Stimulated activated CD4-positive, alpha-beta T cell treated with anti-CD3 and anti-CD28 coated beads, Interleukin-12 subunit alpha, Interleukin-12 subunit beta, amount 100 ng/mL, for 48 hours (primary cell): ENCODE measurements at regions not wholly inside any gene's neighbourhood (a gene's known extent, or its start where the extent isn't known, plus 50 kb on each side); places are given as distances from the start of the nearest gene placed in this dataset.
"Not testable (repeated sequence)": the region's sequence is repeated elsewhere in the genome, so short reads cannot be mapped to it uniquely, and the experiment has no call there.

Source experiments
- DNase-seq, 3 donors: peaks; one replicate each; pipeline ENCODE4 v3.0.0-alpha.2; 2020; ENCODE audit warnings: low read depth in 2 of 3, low spot score in 1 of 3

- no peak for DNase-seq
Observed at GRCh38 chr1:82405333-82405732, 604.6 kb downstream of the ADGRL2 start.

DNA sequence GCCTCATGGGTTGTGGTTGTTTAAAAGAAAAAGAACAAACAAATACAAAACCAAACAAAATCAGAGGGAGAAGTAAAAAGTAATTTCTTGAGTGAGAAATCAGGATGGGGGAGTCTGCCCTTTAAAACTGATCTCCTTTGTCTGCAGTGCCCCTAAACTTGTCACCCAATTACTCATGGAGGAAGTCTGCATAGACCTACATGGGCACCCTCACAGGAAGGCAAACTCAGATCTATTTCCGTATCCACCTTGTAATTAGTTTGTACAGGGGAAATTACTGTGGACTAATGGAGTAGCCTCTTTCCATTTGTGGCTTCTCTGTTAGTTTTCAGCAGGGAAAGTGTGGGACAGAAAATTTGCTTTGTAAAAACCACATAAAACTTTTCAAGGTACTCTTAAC lies 600.4 kb downstream of the ADGRL2 start:
- DNase-seq, result no peak

DNA sequence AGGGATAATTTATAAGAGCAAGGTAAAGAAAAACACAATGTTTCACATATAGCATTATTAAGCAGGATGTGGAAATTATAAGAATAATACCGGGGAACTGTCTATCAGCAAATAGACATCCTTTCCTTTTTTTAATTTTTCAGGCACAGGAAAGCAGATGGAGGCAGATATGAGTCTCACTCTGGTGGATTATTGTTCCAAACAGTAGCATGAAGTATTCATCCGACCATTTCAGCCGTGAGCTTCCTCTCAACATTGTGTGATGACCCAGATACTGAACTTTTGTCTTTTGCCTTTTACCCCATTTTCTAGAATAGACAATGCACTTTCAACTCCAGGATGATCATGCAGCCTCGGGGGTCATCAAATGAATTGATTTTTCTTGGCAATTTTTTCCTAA lies 599.8 kb downstream of the ADGRL2 start:
- no peak for DNase-seq

GRCh38 chr1:82399093-82399492 lies 598.4 kb downstream of the ADGRL2 start:
- no peak for DNase-seq

DNA sequence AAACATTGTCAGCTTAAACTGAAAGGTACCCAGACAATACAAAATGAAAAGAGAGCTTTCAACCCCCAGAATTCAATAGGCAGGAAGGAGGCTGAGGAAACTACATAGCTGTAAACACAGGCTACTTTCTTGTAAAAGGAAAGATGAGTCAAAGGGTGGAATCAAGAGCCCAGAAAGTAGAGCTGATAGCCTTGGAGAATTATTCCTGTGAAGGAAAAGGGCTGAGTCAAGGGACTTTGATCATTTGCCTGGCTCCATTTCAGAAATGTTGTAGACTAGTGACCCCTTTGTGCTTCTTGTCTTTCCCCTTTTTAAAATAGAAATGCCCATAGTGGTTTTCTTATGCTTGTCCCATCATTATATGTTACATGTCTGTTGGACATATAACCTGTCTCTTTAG lies 597.6 kb downstream of the ADGRL2 start:
- DNase-seq, result no peak

DNA sequence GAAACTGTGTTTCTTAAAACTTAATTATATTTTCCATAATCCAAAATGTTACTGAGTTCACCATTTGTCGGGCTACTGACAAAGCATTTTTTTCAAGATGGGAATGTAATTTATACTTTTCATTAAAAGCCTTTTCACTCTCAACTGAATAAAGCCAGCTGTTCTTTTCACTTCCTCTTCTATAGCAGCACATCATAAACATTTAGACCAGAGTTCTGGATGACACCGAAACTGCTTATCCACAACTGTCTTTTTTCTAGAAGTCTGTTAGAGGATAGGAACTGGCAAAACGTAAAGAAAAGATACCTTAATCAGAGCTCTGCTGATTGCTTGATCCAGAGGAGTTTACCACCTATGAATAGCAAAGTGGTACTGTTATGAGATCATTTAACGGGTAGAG lies 594.7 kb downstream of the ADGRL2 start:
- DNase-seq, result no peak

DNA sequence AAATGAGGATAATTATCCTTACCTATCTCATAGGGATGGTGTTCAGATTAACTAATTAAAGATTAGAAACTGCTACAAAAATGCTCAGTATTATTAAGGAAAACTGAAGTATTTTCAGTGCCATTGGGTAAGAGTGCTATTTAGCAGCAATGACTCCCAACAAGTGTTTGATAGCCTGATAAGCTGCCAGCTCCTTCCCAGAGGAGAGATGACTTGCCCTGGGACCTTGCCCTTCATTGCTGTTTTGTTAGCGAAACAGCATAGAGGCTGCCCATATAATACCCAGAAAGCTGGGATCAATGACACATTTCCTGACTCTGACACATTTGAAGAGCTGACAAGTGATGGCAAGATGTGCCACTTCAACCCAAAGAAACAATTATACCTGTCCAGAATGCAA lies 592.2 kb downstream of the ADGRL2 start:
- DNase-seq, result no peak

DNA sequence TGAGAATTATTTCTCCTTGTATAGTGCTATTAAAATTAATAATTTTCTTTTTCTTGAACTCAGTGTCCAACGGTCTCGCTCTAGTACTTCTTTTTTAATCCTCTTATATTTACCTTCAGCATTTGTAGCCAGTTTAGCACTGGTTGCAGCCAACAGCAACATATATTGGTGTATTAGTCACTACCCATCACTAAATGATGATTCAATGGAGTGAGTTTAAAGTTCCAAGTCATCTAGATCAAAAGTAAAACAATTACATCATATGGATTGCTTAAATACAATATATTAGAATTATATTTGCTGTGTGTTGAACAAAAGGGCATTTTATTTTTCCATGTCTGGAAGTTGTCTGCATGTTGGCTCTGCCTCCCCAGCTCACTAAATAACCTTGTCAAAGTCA lies 591.8 kb downstream of the ADGRL2 start:
- DNase-seq, result no peak

- no peak for DNase-seq
Observed at GRCh38 chr1:82391712-82392111, 591.0 kb downstream of the ADGRL2 start.

GRCh38 chr1:82390627-82391026 lies 589.9 kb downstream of the ADGRL2 start:
- DNase-seq, result no peak

DNA sequence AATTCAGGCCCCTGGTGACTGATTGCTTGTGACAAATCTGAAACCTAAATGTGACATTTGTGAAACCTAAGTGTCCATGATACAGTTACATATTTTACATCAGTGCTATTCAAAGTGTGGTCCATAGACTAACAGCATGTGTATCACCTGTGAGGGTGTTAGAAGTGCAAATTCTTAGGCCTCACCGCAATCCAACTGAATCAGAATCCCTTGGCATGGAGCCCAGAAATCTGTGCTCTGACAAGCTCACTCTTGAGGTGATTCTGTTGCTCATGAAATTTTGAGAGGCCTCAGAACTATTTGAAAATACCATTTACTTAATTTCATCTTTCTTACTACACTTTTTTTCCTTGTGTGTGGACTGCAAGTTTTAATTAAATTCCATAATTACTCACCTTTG lies 587.9 kb downstream of the ADGRL2 start:
- no peak for DNase-seq

DNA sequence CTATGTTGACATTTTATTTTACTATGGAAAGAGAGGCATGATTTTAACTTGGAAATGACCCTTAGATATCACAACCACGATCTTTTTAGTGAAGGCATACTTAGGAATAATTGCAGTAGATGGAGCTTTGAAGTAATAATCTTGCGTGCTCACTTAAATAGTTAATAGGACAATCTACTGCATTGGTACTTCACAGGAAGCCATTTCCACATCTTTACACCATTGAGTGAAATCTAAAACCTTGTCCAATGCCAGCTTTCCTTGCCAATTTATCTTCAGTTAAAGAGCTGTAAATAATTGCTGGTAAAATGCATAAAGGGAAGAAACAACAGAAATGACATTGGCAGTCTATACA lies 586.3 kb downstream of the ADGRL2 start:
- no peak for DNase-seq

GRCh38 chr1:82386365-82387011 lies 585.8 kb downstream of the ADGRL2 start:
- DNase-seq, result no peak

DNA sequence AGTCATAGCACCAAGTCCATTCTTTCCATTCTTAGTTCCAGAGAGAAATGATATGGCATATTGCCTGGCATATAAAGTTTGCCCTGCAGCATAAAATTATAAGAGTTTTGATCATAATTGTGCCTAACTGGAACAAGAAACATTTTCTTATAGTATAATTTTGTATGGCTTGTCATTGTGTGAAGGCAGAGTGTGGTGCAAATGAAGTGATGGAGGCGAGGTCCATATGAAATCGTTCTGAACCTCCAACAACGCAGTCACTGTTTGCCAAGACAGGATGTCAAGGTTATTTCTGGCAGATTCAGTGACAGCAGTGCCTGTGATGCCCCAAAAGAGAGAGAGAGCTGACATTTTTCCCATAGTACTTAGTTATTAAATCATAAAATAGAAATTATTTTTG lies 584.0 kb downstream of the ADGRL2 start:
- no peak for DNase-seq

- DNase-seq, result no peak
Observed at GRCh38 chr1:82377201-82377884, 576.6 kb downstream of the ADGRL2 start.

- no peak for DNase-seq
Observed at GRCh38 chr1:82373710-82374109, 573.0 kb downstream of the ADGRL2 start.

DNA sequence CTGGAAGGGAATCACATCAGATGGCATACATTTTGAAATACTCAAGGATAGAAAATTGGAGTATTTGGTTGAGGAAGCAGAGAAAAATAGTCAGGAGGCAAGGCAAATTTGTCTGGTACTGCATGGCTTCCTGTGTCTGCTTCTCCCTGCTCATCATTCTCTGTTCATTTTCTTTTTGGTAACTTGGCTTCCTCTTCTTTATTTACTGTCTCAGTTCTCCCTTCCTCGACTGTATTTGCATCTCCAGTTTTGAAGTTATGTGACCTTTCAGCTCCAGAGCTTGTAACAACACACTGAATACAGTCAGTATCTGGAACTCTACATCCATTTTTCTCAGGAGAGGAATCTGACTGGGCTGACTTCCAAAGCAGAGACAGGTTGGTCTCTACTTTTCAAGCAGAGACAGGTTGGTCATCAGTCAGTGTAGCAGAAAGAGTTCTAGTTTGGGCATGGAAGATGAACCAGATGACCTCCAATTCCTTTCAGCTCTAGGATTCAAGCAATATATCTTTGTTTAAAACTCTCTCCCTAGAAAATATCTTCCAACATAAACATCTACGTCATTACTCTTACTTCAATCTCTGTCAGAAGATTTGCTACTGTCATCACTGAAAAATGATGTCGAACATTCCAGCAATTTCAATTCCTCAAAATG lies 571.2 kb downstream of the ADGRL2 start:
- no peak for DNase-seq

- DNase-seq, result no peak
Observed at GRCh38 chr1:82367456-82367855, 566.7 kb downstream of the ADGRL2 start.

- DNase-seq, result no peak
Observed at GRCh38 chr1:82366689-82367088, 566.0 kb downstream of the ADGRL2 start.

DNA sequence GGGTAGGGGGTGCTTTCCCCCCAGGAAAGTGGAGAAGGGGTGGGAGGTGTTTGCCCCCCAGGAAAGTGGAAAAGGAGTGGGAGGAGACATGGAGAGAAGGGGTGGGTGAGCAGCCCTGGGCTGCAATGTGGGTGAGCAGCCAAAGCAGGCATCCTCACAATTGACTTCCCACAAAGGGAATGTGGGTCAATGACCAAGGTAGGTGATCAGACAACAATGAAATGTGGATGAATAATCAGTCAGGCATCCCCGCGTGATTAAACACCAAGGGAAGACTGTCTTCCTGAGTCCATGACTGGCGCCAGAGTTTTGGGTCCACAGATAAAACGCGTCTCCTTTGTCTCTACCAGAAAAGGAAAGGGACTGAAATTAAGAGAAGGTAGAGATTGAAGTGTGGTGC lies 558.8 kb downstream of the ADGRL2 start:
- not testable (repeated sequence) for DNase-seq

DNA sequence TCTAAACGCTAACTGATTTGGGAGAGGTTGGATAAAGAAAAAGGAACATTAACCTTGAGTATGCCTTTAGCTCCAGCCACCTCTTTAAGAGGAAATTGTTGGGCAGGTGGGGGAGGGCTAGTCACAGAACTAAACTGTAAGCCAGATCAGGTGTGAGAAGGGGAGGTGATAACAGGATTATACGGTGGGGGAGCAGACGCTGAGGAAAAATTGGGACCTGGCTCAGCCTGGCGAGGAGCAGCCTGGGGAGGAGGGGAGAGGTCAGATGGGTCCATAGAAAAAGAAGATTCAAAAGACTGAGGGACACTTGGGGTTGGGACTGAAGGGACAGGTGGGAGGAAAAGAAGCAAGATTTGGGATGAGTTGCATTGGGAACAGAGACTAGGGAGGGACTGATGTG lies 558.0 kb downstream of the ADGRL2 start:
- DNase-seq, result not testable (repeated sequence)

DNA sequence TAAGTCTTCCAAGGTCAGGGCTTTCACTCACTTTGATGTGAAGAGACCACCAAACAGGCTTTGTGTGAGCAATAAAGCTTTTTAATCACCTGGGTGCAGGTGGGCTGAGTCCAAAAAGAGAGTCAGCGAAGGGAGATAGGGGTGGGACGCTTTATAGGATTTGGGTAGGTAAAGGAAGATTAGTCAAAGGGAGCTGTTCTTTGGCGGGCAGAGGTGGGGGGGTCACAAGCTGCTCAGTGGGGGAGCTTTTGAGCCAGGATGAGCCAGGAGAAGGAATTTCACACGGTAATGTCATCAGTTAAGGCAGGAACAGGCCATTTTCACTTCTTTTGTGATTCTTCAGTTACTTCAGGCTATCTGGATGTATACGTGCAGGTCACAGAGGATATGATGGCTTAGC lies 553.8 kb downstream of the ADGRL2 start:
- DNase-seq, result not testable (repeated sequence)

DNA sequence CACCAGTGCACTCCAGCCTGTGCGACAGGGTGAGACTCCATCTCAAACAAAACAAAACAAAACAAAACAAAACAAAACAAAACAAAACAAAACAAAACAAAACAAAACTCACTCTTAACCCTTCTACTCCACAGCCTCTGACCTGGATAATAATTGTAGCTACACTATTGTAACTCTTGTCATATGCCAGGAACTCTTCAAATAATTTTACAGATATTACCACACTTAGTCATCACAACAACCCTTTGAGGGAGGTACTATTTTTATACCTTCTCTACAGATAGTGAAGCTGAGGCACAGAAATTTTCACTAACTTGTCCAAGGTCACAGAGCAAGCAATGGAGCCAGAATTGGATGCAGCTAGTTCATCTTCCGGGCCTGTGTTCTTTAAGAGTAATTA lies 547.8 kb downstream of the ADGRL2 start:
- DNase-seq, result no peak
